ENCODE measurements at regions not wholly inside any gene's neighbourhood (a gene's known extent, or its start where the extent isn't known, plus 50 kb on each side); places are given as distances from the start of the nearest gene placed in this dataset.
"Not testable (repeated sequence)": the region's sequence is repeated elsewhere in the genome, so short reads cannot be mapped to it uniquely, and the experiment has no call there.

- TF ChIP-seq, protein P1, sequence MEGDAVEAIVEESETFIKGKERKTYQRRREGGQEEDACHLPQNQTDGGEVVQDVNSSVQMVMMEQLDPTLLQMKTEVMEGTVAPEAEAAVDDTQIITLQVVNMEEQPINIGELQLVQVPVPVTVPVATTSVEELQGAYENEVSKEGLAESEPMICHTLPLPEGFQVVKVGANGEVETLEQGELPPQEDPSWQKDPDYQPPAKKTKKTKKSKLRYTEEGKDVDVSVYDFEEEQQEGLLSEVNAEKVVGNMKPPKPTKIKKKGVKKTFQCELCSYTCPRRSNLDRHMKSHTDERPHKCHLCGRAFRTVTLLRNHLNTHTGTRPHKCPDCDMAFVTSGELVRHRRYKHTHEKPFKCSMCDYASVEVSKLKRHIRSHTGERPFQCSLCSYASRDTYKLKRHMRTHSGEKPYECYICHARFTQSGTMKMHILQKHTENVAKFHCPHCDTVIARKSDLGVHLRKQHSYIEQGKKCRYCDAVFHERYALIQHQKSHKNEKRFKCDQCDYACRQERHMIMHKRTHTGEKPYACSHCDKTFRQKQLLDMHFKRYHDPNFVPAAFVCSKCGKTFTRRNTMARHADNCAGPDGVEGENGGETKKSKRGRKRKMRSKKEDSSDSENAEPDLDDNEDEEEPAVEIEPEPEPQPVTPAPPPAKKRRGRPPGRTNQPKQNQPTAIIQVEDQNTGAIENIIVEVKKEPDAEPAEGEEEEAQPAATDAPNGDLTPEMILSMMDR (IDR thresholded peaks at IDR 0.05) = not testable (repeated sequence)
- TF ChIP-seq POLR2AphosphoS5, EP300, POLR2A (IDR thresholded peaks at IDR 0.05): not testable (repeated sequence)
These were observed 3173.4 kb downstream of the TUBA3C start for GRCh38 chr13:16008271-16008670.
